NCI-H1417 treated with DMSO at 0.1 percent for 48 hours (cell line): ENCODE measurements at regions not wholly inside any gene's neighbourhood (a gene's known extent, or its start where the extent isn't known, plus 50 kb on each side); places are given as distances from the start of the nearest gene placed in this dataset.

ENCODE experiments used
- DNase-seq: peaks from one replicate; lab custom pipeline; 2025; lab: John Stamatoyannopoulos, UW

- no peak for DNase-seq
Observed at GRCh38 chr5:82336959-82337351, 58.8 kb upstream of the RPS23 start.

GRCh38 chr5:82336226-82336958, 58.2 kb upstream of the RPS23 start:
- DNase-seq: no peak

- DNase-seq: no peak
Observed at GRCh38 chr5:82335806-82336205, 57.7 kb upstream of the RPS23 start.

- no peak for DNase-seq
Observed at GRCh38 chr5:82334856-82335255, 56.7 kb upstream of the RPS23 start.

GRCh38 chr5:82334085-82334692, 56.0 kb upstream of the RPS23 start:
- DNase-seq: no peak

- DNase-seq: no peak
Observed at GRCh38 chr5:82332886-82333615, 54.9 kb upstream of the RPS23 start.

- DNase-seq: no peak
Observed at GRCh38 chr5:82332064-82332855, 54.1 kb upstream of the RPS23 start.

- no peak for DNase-seq
Observed at GRCh38 chr5:82331557-82331956, 53.4 kb upstream of the RPS23 start.

GRCh38 chr5:82330530-82331270, 52.5 kb upstream of the RPS23 start:
- no peak for DNase-seq

GRCh38 chr5:82329393-82329792, 51.2 kb upstream of the RPS23 start:
- DNase-seq: no peak
